NCI-H1930 (cell line): ENCODE measurements at regions not wholly inside any gene's neighbourhood (a gene's known extent, or its start where the extent isn't known, plus 50 kb on each side); places are given as distances from the start of the nearest gene placed in this dataset.

ENCODE experiments used
- DNase-seq, 2 experiments: peaks; one replicate each; lab custom pipeline; 2025; lab: John Stamatoyannopoulos, UW

DNA sequence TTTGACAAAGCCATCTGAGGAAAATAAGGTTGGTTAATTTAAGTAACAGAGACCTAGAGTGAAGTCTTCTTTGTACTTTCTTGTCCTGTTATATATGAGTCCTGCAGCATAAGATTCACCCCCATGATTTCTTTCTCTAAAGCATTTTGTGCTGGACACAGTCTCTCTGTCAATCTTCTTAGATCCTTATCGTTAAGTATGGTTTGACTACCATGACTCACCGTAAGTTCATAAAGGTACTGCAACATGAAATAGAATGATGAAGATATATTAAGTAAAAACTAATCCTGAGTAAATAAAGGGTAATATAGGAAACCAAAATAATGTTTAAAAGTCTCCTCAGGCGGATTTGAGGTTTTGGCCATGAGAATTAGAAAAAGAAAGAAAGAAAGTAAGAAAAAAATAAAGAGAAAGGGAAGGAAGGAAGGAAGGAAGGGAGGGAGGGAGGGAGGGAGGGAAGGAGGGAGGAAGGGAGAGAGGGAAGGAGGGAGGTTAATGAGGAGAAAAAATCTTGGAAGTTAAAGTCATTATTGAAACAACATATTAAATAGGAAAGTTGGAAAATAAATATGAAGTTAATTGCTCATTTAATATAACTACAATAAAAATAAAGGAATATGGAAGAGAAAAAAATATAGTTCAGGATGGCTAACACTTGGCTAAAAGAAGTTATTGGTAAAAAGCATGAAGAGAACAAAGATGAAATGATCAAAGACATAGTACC, 980.3 kb upstream of the CDH2 start:
- DNase-seq = no peak

DNA sequence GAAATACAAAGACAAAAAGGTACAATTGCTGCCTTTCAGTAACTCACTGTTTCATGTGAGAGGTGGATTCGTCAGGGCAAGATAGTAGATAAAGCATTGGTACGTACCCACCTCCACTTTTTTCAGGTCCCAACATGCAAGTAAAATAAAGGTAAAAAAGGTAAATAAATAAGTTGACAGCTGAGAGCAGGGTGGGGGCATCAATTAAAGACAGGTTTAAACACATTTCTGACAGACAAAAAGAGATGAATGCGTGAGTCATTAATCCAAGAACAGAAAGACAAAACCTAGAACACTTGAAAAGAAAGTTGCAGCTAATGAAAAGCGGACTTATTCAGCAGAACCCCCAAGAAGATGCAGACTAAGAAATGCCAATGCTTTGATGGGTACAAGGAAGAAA, 979.6 kb upstream of the CDH2 start:
- DNase-seq = no peak

DNA sequence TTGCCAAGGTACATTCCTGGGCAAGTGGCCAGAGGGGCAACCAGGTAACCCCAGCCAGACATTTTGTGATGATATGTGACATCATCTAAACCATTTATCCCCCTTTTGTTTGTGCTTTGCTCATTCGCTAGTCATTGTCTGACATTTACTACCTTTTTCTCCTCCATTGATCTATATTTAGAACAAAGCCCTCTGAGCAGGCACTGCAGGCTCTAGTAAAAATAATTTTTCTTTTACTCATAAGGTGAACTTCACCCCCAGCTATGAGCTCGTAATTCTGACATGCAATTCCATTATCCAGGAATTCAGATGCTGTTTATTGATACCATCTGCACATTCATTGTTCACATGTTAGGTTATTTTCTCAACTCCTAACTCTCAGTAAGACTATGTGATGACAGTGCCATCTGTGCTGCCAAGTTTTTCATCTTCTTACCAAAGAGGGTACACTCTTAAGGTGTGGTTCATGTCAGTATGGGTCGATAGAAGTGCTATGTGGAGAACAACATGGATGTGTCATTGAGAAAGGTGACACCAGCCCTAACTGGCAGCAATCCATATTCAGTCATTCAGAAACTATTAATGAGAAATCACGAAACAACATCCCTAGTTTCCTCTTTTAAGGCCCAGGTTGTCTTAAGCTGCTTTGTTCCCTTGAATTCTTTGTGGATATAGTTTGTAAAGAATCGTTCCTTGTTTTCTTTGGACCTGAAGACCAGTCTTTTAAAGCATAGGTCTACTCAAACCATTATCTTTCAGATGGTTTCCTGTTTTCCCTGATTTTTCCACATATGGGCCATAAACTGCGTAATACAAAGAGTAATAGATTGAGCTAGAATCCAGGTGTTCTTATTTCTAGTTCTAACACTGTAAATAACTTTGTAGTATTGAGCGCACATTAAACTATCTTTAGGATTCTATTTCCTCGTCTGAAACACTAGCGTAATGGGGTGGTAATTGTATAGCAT, 978.1 kb upstream of the CDH2 start:
- no peak for DNase-seq

DNA sequence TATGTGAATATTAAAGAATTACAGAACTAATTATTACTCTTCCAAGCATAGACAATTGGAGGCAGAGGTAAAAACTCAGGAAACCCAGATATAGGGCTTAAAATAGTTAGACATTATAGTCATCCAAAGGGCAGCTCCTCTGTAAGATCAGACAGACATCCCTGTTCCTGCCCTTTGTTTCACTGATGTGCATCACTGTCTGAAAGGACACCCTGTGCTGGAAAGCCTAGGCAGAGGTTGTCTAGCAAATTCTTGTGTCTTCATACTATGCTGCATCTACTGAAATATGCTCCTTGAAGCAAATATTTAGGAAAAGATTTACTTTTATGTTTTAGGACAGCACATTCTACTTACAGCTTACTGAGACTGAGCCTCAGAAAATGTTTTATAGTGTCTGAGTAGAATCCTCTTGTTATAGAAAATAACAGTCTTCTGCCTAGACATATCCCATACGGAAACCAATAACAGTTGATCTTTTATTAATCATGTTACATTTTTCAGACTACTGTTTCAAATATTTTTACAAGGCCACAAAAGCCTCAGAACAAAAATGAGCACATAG, 977.3 kb upstream of the CDH2 start:
- DNase-seq = no peak

DNA sequence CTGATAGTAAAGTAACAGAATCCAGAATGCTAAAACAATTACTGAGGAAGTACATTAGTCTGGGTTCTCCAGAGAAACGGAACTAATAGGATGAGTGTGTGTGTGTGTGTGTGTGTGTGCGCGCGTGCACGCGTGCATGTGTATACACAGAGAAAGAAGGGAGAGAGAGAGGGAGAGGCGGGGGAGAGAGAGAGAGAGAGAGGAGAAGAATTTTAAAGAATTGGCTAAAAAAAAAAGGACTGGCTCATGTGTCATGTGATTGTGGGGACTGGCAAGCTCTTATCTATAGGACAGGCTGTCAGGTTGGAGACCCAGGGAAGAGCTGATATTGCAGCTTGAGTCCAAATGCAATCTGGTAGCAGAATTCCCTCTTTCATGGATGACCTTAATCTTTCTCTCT, 976.2 kb upstream of the CDH2 start:
- DNase-seq = no peak

DNA sequence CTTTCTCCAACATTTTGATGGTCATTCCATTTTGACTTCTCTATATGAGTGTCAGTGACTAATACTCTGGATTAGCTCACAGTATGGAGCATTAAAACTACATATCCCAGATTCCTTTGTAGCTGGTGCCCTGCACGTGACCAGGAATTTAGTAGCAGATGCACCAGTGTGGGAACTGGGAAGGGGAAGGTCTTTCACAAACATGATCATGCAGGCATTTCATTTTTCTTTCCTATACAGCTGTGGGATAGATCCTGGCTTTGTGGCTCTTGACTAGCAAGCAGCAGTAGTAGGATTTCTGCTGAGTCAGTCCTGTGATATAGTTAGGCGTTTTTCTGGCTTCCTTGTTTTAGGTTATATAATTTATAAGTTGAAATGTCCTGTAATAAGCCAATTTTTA, 971.0 kb upstream of the CDH2 start:
- no peak for DNase-seq

DNA sequence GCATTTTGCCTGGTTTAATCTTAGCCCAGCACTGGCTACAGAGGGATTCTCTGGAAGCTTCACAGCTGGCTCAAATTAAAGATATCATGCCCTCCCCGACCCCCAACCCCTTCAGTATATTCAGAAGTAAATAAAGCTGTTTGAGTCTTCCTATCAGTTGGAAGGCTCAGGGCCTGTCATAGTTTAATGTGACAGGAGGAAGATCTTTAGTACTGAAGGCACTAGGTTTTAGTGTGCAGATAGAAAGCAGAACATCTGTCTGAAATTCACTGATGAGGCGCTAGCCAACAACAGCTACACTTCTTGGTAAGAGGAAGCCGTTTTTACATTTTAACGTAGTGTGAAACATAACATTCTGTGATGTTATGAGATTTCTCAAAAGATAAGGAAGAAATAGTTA, 969.1 kb upstream of the CDH2 start:
- DNase-seq = no peak

DNA sequence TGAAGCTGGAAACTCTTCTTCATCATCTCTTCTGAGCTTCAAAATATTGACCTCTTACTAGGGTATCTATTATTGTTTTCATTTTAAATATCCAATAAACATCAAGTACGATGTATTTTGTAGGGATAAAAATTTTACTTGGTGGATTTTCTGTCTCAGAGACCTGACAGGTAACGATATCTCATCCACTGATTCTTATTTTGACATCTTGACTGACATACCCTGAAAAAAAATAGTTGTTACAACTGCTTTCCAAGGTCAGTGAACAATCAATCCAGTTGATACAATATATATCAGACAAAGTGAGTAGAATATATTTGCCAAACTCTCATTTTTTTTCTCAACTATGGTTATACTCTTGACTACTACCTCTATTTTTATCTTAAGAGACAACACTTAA, 963.7 kb upstream of the CDH2 start:
- DNase-seq = no peak

DNA sequence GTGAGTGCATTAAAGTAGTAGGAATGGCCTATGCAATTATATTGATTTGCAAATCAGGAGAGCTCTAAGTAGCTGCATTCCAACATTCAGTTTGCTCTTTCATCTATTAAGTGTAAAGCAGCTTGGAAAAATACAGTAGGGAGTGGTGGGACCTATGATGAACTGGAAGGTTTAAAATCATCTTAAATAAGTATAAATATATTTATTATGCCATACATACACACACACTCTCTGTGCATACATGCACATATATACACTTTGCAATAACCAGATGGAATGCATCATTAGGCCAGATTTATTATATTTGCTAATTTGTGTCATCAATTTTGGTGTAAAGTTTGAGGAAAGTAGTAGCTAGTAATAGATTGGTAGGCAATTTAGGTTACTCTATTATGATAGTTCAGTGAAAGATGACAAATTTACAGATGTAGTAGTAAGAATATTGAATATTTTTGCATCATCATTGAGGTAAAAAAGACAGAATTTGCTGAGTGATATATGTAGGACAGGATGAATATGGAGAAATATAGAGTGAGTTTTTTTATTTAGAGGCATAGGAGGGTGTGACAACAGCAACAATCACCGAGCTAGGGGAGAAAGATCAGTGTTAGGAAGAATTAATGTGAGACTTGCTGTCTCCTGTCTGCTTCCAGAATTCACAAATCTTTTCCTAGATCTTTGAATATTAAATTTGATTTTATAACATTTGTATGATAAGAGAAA, 961.0 kb upstream of the CDH2 start:
- no peak for DNase-seq

DNA sequence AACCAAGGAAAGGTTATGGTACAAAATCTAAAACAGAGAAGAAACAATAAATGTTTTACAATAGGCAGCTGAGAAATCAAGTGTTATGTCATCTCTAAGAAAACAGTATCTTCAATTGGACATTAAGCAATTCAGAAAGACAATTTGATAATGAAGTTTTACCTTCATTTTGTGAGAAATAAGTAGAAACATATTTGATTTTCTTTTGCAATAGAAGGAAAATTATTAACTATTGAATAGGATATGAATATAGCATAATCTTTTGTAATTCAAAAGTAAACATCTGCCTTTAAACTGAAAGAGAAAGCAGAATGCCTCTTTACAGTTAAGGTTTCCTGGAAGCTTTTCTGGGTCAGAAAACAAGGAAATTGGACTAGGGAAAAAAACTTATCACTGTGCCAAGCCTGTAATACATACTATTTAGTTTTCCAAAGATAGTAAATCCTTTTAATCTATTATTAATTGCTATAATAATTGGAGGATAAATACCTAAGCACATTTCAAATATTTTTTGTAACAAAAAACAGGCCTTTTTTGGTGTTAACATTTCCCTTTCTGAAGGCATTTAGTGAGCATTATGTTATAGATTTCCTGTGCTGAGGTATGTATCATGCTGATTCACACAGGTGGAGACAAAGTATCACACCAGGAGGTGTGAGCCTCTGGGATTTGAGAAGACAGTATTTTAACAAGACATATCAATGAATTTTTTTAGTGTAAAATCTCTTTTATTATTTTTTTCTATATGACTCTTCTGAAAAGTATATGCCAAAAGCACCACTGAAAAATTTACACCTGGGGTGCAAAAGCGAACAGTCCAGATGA, 947.0 kb upstream of the CDH2 start:
- DNase-seq = no peak

DNA sequence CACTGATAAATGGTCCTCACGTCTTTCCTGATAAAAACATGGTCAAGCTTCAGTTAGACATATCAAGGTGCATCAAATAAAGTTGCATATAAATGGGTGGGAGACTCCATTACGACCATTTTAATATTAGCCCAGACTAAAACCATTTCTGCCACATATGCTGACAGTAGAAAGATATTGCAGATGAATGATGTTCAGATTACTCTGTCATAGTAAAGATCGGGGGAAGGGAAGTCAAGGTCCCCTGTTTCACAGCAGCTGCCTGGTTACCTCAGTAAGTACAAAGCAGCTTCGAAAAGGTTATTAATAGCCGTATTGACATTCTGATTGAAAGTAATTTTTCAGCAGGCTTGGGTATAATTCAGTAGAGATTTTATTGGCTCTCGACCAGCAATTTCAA, 927.7 kb upstream of the CDH2 start:
- peak in 1 of 2 experiments; percentile 41 for DNase-seq

DNA sequence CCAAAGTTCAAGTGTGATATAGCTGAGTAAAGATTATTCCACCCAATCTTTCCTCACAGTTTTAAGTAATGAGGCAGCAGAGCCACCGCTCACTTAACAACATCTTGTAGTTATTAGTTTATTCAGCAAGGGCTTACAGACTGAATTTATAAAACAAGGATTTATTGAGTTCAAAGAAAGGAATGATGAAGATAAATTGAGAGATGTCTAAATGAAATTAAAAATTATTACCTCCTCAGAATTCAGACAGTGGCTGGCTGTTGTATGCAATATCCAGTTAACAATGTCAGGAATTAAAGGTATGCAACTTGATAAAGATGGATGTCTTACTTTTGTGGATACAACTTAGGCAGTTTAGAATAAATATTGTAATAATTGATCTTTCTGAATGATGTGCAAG, 927.3 kb upstream of the CDH2 start:
- DNase-seq = no peak

DNA sequence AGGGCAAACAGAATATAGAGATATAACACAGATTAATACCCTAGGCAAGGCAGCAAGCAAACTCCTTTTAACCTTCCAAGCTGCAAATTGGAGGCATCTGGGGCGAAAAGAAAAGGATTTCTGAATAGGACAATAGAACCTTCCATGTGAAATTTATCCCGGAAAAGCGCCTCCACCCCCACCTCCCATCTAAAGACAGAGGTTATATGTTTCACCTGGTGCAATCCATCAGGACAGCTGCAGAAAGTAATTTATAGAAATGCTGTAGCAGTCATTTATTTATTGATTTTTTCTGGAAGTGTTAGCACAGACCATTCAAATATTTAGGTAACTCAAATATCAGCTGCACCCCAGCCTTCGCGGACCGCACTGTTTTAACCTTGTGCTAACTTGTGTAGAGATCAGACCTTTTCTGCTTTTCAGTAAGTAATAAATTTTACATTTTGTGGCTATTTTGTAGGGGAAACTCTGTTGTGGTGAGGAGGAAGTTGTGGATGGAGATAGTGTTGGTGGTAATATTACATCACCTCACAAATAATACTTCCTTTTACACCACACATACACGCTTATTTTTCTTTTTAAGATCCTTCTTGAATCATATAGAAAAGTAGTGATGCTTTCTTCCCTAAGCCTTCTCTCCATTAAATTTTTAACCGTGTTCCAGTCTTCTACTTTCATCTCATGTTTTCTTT, 919.3 kb upstream of the CDH2 start:
- peak; percentile 73 to 79 for DNase-seq

DNA sequence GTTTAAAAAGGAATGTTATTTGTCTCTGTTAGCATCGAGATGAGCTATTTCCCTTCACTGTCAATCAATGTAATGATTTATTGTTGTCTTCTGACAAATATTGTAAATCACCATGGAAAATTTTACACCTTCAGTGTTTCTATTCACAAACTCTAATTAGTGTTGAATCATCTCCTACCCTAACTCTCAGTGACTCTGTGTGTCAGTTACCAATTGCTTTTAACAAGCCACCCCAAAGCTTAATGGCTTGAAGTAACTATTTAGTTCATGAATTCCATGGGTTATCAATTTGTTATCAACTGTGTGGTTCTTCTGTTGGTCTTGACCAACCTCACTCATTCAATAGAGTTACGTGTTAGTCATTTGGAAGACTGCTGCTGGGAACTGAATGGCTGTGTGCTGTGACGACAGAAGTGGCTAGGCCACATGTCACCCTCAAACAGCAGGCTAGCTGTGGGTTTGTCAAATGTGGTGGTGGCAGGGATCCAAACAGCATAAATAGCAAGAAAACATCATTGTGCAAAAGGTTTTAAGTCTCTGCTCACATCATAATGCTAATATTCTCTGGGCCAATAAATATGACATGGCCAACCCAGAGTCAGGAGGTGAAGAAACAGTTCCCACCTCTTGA, 910.8 kb upstream of the CDH2 start:
- no peak for DNase-seq

DNA sequence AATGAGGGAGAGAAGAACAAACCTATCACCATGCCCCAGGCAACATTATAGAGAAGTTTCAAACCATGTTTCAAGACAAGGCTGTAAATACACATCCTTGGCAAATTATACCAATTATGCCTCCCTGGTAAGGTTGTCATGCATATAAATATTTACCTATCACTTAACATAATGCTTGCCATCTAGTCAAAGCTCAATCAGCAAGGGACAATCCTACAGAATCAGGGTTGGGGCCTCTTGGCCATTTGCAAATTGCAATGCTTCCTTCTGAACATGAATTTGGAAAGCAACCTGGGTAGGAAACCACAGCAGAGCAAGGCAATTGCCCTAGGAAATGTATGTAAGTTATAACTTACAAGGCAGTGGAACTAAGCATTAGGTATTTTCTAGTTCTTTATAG, 907.2 kb upstream of the CDH2 start:
- DNase-seq = peak in 1 of 2 experiments; percentile 98

DNA sequence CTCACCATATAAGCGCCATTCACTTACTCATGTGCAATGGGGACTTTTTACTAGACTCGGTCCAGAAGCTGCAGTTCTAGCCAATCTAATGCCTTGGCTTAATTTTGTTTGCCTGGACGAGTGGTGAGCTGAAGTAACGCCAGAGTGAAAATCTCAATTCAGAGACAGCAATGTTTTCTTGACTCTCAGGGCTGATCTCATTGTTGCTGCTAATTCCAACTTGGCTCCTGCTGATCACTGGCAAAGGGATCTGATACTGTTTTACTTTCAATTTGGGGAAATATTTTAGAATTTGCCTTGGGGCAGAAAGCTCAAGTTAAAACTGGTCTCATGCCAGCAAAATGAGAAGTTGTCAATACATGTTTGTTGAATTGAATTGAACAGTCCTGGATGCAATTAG, 906.6 kb upstream of the CDH2 start:
- peak; percentile 98 to 99 for DNase-seq

DNA sequence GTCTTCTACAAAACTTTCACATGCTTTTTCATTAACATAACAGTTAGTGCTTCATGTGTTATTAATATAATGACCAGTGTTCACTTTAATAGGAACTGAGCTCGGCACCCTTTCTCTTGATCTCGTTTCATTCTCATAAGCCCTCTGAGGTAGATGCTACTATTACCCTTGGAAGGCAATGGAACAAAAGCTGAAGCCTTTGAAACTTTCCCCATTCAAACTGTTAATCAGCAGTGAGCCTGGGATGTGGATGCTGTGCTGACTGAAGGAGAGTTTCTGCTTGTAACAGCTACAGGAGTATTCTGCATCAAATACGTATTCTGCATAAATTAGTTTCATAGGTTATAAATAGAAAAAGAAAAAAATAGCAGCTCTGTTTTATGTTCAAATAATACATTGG, 904.0 kb upstream of the CDH2 start:
- no peak for DNase-seq

DNA sequence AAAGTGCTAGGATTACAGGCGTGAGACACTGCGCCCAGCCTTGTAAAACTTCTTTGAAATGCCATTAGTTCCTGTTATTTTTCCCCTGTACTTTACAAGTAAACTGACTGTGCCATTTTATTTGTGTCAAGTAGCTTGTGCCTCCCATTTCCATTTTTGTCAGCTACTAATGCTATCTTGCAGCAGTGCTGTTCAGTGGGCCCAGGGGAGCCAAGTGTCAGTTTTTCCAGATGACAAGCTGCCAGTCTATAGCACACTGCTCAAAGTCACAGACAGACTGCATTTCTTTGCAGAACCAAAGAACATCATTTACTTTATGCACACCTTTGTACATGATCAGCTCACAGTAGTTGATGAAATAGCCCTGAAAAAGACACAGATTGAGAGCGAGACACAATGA, 901.3 kb upstream of the CDH2 start:
- DNase-seq = no peak

DNA sequence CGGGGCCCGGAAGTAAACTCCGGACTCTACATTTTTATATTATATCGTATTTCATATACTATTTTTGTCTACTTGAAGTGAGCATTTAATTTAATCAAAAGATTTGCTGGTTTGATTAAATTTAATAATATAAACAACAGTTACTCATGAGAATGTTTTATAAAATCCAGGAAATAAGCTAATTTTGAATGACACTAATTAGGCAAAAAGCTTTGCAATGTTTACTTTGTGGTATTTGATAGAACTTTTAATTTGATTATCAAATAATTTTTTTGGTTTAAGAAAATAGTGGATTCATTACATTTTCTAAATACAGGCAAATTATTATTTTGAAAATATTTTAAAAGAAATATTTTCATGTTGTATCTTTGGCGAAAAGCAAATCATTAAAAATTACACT, 900.4 kb upstream of the CDH2 start:
- no peak for DNase-seq

DNA sequence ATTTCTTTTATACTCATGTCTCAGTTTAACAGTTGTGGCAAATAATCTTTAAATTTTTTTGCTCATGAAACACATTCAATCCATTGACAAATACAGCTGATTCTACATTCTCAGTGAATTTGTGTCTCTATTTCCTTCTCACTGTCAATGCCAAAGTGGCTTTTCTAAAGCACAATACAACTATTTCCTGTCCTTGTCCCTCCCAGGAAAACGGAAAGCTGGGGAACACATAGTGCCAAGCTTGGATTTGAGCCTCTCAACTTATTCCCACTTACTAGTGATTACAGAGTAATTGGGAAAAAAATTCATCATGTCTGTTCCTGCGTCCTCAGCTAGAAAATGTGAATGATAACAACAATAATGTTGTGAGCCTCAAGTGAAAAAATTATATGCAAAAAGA, 899.7 kb upstream of the CDH2 start:
- no peak for DNase-seq
